ENCODE measurements at regions not wholly inside any gene's neighbourhood (a gene's known extent, or its start where the extent isn't known, plus 50 kb on each side); places are given as distances from the start of the nearest gene placed in this dataset.

DNA sequence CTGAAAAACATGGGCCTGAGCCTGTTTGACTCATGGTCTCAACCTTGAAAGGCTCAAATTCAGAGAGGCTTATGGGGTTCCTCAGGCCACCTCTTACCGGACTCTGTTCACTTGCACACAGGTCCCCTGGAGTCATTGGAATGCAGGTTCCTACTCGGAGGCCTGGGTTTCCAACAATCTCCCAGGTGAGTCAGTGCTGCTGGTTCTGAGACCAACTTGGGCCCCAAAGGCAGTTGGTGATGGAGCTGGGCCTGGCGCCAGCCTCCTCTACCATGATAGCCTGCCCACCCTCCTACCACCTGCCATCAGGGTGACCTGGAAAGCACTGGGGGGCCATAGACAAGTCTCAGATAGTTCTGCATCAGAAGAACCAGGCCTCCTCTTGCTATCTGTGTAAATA, 188.4 kb downstream of the RGS3 start:
- Histone ChIP-seq H3K27me3 (ENCODE audit: low read length) (no peaks in the 10 kb centered on the region), H3K9me2 (replicated peaks; ENCODE audit: insufficient read depth, low read length) (no peaks in the 10 kb centered on the region), H3F3A (ENCODE audit: insufficient read depth) (no peaks in the 10 kb centered on the region), H3K27ac (ENCODE audit: low read depth, low read length) (no peak overlapping the region), H4K20me1 (ENCODE audit: low read depth, low read length) (no peaks in the 10 kb centered on the region), H3K4me3 (ENCODE audit: insufficient read depth, low read length, poor library complexity, severe bottlenecking) (no peak overlapping the region), H3K79me2 (ENCODE audit: insufficient read depth, low read length) (no peaks in the 10 kb centered on the region), H3K4me2 (ENCODE audit: low read depth, low read length, poor library complexity, severe bottlenecking) (no peak overlapping the region), H3K9ac (ENCODE audit: low read length) (no peak overlapping the region), H3K36me3 (ENCODE audit: low read length) (no peaks in the 10 kb centered on the region), H2AFZ (ENCODE audit: low read depth, low read length, severe bottlenecking) (no peak overlapping the region), H3K9me3 (ENCODE audit: insufficient read depth, low read length) (no peaks in the 10 kb centered on the region)
- TF ChIP-seq, protein P1, sequence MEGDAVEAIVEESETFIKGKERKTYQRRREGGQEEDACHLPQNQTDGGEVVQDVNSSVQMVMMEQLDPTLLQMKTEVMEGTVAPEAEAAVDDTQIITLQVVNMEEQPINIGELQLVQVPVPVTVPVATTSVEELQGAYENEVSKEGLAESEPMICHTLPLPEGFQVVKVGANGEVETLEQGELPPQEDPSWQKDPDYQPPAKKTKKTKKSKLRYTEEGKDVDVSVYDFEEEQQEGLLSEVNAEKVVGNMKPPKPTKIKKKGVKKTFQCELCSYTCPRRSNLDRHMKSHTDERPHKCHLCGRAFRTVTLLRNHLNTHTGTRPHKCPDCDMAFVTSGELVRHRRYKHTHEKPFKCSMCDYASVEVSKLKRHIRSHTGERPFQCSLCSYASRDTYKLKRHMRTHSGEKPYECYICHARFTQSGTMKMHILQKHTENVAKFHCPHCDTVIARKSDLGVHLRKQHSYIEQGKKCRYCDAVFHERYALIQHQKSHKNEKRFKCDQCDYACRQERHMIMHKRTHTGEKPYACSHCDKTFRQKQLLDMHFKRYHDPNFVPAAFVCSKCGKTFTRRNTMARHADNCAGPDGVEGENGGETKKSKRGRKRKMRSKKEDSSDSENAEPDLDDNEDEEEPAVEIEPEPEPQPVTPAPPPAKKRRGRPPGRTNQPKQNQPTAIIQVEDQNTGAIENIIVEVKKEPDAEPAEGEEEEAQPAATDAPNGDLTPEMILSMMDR (IDR thresholded peaks at IDR 0.05; ENCODE audit: insufficient read depth, low read length, poor library complexity, severe bottlenecking), result no peak
- TF ChIP-seq EZH2phosphoT487 (conservative IDR thresholded peaks at IDR 0.05; ENCODE audit: low read length), result no peak

DNA sequence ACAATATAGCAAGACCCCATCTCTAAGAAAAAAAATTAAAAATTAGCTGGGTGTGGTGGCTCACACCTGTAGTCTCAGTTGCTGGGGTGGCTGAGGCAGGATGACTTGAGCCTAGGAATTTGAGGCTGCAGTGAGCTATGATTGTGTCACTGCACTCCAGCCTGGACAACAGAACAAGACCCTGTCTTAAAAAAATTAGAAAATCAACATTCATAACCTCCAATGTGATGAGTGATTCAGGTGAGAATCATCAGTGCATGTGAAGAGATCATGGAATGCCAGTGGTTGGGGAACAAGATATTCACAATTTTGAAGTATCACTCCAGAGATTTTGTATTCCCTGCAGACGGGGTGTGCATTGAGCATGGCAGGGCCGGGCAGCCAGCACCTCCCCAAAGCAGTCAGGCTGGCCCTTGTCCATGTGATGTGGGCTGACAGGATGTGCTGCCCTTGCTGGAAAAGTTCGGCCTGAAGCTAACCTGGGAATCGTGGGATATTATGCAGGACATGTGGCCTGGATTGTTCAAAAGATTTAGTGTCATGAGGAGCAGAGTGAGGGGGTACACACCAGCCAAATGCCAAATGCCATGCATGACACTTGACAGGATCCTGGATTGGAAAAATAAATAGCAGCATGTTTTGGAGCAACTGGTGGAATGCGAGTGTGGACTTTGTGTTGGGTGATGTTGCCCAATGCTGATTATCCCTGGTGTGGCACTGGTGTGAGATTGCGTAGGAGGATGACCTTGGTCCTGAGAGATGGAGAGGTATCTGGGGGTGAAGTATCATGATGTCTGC, 189.0 kb downstream of the RGS3 start:
- Histone ChIP-seq H3K27ac (ENCODE audit: low read depth, low read length) (no peak overlapping the region), H3K4me2 (ENCODE audit: low read depth, low read length, poor library complexity, severe bottlenecking) (no peak overlapping the region), H3K9me3 (ENCODE audit: insufficient read depth, low read length) (no peaks in the 10 kb centered on the region), H3K79me2 (ENCODE audit: insufficient read depth, low read length) (no peaks in the 10 kb centered on the region), H3F3A (ENCODE audit: insufficient read depth) (no peaks in the 10 kb centered on the region), H2AFZ (ENCODE audit: low read depth, low read length, severe bottlenecking) (no peak overlapping the region), H3K9me2 (replicated peaks; ENCODE audit: insufficient read depth, low read length) (no peaks in the 10 kb centered on the region), H4K20me1 (ENCODE audit: low read depth, low read length) (no peaks in the 10 kb centered on the region), H3K4me3 (ENCODE audit: insufficient read depth, low read length, poor library complexity, severe bottlenecking) (no peak overlapping the region), H3K9ac (ENCODE audit: low read length) (no peak overlapping the region), H3K27me3 (ENCODE audit: low read length) (no peaks in the 10 kb centered on the region), H3K36me3 (ENCODE audit: low read length) (no peaks in the 10 kb centered on the region)
- no peak for TF ChIP-seq EZH2phosphoT487 (conservative IDR thresholded peaks at IDR 0.05; ENCODE audit: low read length)
- TF ChIP-seq, protein P1 (IDR thresholded peaks at IDR 0.05; ENCODE audit: insufficient read depth, low read length, poor library complexity, severe bottlenecking), result no peak

DNA sequence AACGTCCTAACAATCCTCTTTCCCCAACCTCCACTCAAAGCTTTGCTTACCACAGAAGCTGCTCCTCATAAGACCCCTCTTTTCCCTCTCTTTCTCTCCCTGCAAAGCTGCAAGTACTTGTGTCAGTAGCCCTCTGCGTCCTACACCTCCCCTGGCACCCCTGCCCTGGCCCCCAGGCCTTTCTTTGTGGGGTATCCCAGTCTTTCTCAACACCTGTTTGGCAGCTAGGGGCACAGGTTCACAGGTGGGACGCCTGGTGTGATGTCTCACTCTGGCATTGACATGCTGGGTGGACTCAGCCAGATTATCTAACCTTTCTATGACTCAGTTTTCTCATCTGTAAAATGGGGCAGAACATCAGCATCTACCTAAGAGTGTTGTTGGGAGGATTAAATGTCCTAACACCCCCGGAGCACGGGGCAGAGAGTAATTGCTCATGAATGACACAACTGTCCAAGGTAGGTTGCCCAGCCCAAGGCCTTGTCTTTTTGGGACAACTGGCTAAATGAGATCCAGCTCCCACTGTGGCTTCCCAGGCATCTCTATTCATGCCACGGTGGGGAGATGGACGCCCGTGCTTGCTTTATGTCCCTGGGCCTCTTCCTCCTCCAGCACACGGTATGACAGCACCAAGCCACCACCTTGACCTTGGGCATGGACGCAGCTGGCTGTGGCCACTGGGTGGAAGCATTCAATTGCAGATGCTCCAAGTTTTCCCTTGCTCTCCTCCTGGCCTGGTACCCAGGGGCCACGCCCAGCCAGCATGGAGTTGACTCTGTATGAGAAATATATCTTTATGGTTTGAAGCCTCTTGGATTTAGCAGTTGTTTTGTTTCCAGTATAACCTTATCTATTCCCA, 190.4 kb downstream of the RGS3 start:
- Histone ChIP-seq H2AFZ (ENCODE audit: low read depth, low read length, severe bottlenecking) (no peak overlapping the region), H3K9me3 (ENCODE audit: insufficient read depth, low read length) (no peaks in the 10 kb centered on the region), H3K27me3 (ENCODE audit: low read length) (no peaks in the 10 kb centered on the region), H3K4me3 (ENCODE audit: insufficient read depth, low read length, poor library complexity, severe bottlenecking) (no peak overlapping the region), H3K9ac (ENCODE audit: low read length) (no peak overlapping the region), H4K20me1 (ENCODE audit: low read depth, low read length) (no peaks in the 10 kb centered on the region), H3K36me3 (ENCODE audit: low read length) (no peaks in the 10 kb centered on the region), H3F3A (ENCODE audit: insufficient read depth) (no peaks in the 10 kb centered on the region), H3K9me2 (replicated peaks; ENCODE audit: insufficient read depth, low read length) (no peaks in the 10 kb centered on the region), H3K79me2 (ENCODE audit: insufficient read depth, low read length) (no peaks in the 10 kb centered on the region), H3K27ac (ENCODE audit: low read depth, low read length) (no peak overlapping the region), H3K4me2 (ENCODE audit: low read depth, low read length, poor library complexity, severe bottlenecking) (no peak overlapping the region)
- no peak for TF ChIP-seq EZH2phosphoT487 (conservative IDR thresholded peaks at IDR 0.05; ENCODE audit: low read length)
- TF ChIP-seq, protein P1 (IDR thresholded peaks at IDR 0.05; ENCODE audit: insufficient read depth, low read length, poor library complexity, severe bottlenecking), result no peak
